ENCODE measurements at regions not wholly inside any gene's neighbourhood (a gene's known extent, or its start where the extent isn't known, plus 50 kb on each side); places are given as distances from the start of the nearest gene placed in this dataset.

DNA sequence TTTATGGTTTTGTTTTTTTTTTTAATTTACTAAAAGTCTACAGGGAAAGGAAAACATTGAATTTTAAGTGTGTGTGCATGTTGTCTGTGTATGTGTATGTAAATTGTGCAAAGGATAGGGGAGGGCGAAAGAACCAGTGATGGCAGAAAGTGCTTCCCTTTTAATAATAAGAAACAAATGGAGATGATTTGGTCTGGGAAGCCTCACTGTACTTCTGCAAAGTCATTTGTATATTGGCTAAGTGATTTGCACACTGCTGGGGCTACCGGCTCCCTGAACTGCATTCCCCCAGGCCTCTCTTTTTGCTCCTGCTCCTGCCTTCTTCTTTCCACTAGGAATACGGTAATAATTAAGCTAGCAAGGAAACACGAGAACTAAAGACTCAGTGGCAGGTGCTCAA, 101.2 kb downstream of the CD47 start:
- Histone ChIP-seq H3K4me3 (ENCODE audit: extremely low read depth in 1 of 4, insufficient read depth in 2 of 4, low read depth in 3 of 4, low read length in 4 of 4) (no peak overlapping the region), H3K27me3 (replicated peaks in 1 of 4; ENCODE audit: control insufficient read depth in 3 of 4, extremely low read depth in 1 of 4, insufficient read depth in 3 of 4, low read length in 3 of 4) (no peaks in the 10 kb centered on the region), H2BK15ac (ENCODE audit: low read length) (no peak overlapping the region), H4K8ac (ENCODE audit: extremely low read depth, insufficient read depth, low read length) (no peak overlapping the region), H2BK20ac (ENCODE audit: low read length) (no peak overlapping the region), H2AFZ (ENCODE audit: low read length) (no peak overlapping the region), H3K56ac (replicated peaks; ENCODE audit: insufficient read length, low read depth, low read length) (no peak overlapping the region), H4K5ac (ENCODE audit: insufficient read length, low read depth, low read length) (no peak overlapping the region), H3K4me2 (ENCODE audit: insufficient read depth in 1 of 2, low read depth in 2 of 2, low read length in 2 of 2) (no peak overlapping the region), H3K9me3 (ENCODE audit: insufficient read depth in 2 of 2, low read depth in 1 of 2, low read length in 1 of 2) (no peaks in the 10 kb centered on the region), H3K4me1 (replicated peaks in 1 of 4; ENCODE audit: control insufficient read depth in 3 of 4, insufficient read depth in 4 of 4, low read length in 3 of 4) (no peaks in the 10 kb centered on the region; a peak in 1 of 7 replicates), H3K18ac (ENCODE audit: extremely low read depth, low read length) (no peak overlapping the region), H2AK5ac (ENCODE audit: low read depth, low read length) (no peak overlapping the region), H3K79me2 (ENCODE audit: control insufficient read depth in 1 of 2, insufficient read depth in 2 of 2, low read length in 2 of 2) (no peaks in the 10 kb centered on the region), H4K20me1 (replicated peaks in 1 of 2; ENCODE audit: control insufficient read depth in 1 of 2, insufficient read depth in 2 of 2, low read length in 2 of 2) (no peaks in the 10 kb centered on the region), H3K23me2 (ENCODE audit: low read depth, low read length) (no peaks in the 10 kb centered on the region), H2BK120ac (replicated peaks; ENCODE audit: low read depth, low read length) (no peak overlapping the region), H3K79me1 (ENCODE audit: low read depth, low read length) (no peaks in the 10 kb centered on the region), H3K9ac (replicated peaks in 1 of 4; ENCODE audit: extremely low read depth in 1 of 4, low read depth in 3 of 4, low read length in 3 of 4) (no peak overlapping the region), H3K4ac (replicated peaks; ENCODE audit: insufficient read length, low read depth, low read length) (no peak overlapping the region), H3K27ac (ENCODE audit: low read depth, low read length) (no peak overlapping the region), H2BK12ac (ENCODE audit: low read depth, low read length) (no peak overlapping the region), H3K23ac (ENCODE audit: insufficient read length) (no peak overlapping the region), H2BK5ac (ENCODE audit: low read depth, low read length) (no peak overlapping the region), H4K91ac (replicated peaks; ENCODE audit: insufficient read length, low read length) (no peak overlapping the region), H3K14ac (ENCODE audit: insufficient read length) (no peak overlapping the region), H3K36me3 (ENCODE audit: control insufficient read depth in 2 of 4, insufficient read depth in 4 of 4, low read length in 3 of 4) (no peaks in the 10 kb centered on the region)
- CTCF ChIA-PET (ENCODE audit: partially characterized antibody) = no interaction called here
- WGBS, 2 experiments (ENCODE audit: extremely low coverage in 1 of 2, insufficient coverage in 1 of 2, insufficient read length in 1 of 2, insufficient replicate concordance in 2 of 2, low coverage in 1 of 2, low lambda C conversion rate in 2 of 2, missing lambda C conversion rate in 1 of 2) = 62% methylated on average over 4 of the region's 4 CpGs; no CpG with 5 or more reads in 1 of the 2 experiments
- FAIRE-seq (no peak), DNase-seq (ENCODE audit: low read depth in 1 of 2, low spot score in 2 of 2) (no peak)
- TF ChIP-seq TBP (IDR thresholded peaks at IDR 0.05; ENCODE audit: low read depth, low read length) = no peak
- TF ChIP-seq BCL11A (IDR thresholded peaks at IDR 0.05; ENCODE audit: low read depth in 2 of 2, low read length in 2 of 2) = no peak
- TF ChIP-seq RNF2 (IDR thresholded peaks at IDR 0.05; ENCODE audit: borderline replicate concordance, low read depth, low read length, missing control alignments, poor library complexity, severe bottlenecking) = no peak
- no peak for TF ChIP-seq CHD2 (IDR thresholded peaks at IDR 0.05; ENCODE audit: low read length)
- no peak for TF ChIP-seq SUZ12 (IDR thresholded peaks at IDR 0.05; ENCODE audit: low read length)
- POLR2A ChIA-PET (ENCODE audit: partially characterized antibody) = no interaction called here
